Coronary artery (tissue), 2 donors: ENCODE measurements at regions not wholly inside any gene's neighbourhood (a gene's known extent, or its start where the extent isn't known, plus 50 kb on each side); places are given as distances from the start of the nearest gene placed in this dataset.

Experiments used
- DNase-seq: peaks from one replicate; pipeline ENCODE4 v3.0.0-alpha.2; 2017; ENCODE audit warnings: low spot score
- H3K27ac ChIP-seq, 2 donors: fragments of 200-600 bp; sonication (generic); one replicate each; pipeline ENCODE4 v1.5.1; 2016 to 2019
- H3K4me3 ChIP-seq: fragments of 200-600 bp; sonication (generic); 2 replicates; pipeline ENCODE4 v1.5.1; 2016; ENCODE audit warnings: mild to moderate bottlenecking, moderate library complexity
- TF ChIP-seq, protein P1 (sequence below): fragments of 200-600 bp; sonication (generic); IDR thresholded peaks from one replicate; pipeline ENCODE4 v1.5.1; 2019; ENCODE audit warnings: antibody characterized with exemption

DNA sequence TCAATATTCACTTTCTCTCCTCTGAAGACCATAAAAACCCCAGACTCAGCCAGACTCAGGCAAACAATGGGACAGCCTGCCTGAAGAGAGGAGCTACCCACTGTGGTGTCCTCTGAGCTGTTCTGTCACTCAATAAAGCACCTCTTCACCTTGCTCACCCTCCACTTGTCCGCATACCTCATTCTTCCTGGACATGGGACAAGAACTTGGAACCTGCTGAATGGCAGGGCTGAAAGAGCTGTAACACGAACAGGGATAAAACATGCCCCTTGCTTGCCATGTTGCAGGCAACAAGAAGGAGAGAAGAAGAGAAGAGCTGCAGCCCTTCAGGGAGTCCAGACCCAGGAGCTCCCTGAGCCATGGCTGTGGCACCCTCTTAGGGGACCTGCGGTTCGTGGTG, 86.8 kb upstream of the SEMA6A start:
- no peak overlapping the region for H3K27ac ChIP-seq
- DNase-seq, result no peak
- TF ChIP-seq, protein P1, sequence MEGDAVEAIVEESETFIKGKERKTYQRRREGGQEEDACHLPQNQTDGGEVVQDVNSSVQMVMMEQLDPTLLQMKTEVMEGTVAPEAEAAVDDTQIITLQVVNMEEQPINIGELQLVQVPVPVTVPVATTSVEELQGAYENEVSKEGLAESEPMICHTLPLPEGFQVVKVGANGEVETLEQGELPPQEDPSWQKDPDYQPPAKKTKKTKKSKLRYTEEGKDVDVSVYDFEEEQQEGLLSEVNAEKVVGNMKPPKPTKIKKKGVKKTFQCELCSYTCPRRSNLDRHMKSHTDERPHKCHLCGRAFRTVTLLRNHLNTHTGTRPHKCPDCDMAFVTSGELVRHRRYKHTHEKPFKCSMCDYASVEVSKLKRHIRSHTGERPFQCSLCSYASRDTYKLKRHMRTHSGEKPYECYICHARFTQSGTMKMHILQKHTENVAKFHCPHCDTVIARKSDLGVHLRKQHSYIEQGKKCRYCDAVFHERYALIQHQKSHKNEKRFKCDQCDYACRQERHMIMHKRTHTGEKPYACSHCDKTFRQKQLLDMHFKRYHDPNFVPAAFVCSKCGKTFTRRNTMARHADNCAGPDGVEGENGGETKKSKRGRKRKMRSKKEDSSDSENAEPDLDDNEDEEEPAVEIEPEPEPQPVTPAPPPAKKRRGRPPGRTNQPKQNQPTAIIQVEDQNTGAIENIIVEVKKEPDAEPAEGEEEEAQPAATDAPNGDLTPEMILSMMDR, result no peak
- H3K4me3 ChIP-seq, result no peak overlapping the region

DNA sequence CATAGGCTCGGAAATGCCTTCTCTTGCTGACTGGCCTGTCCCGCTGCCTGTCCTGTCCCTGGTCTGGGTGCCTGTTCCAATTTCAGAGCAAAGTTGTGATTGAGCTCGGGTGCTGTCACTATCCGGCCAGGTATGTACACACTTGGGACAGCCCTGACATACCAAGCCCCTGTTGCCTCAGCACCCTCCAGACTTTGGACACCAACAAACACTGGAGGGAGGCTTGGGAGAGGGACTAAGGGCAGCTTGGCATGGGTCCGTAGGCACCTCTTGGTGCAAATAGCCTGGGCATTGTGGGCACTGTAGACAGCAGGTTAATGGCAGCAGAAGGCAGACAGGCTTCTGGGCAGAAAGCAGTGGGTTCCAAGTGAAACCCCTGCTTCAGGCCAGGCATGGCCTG, 86.3 kb upstream of the SEMA6A start:
- DNase-seq, result no peak
- no peak overlapping the region for H3K27ac ChIP-seq
- no peak overlapping the region for H3K4me3 ChIP-seq
- TF ChIP-seq, protein P1, result no peak

DNA sequence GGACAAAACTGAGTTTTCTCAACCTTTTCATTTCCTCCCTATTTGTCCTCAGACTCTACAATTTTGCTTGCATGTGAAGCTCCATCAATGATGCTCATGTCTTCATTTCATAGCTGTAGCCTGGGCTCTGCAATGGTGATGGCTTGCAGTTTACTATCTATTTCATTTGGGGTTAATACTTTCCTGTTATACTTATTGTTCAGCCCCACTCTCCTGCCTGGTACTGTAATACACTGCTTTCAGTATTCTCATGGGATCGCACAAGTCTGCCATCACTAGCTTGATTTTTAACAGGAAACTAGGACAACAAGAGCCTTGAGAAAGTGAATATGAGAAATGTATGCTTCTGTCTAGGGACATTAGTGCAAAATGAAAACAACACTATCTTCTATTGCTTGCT, 84.2 kb upstream of the SEMA6A start:
- TF ChIP-seq, protein P1, result no peak

DNA sequence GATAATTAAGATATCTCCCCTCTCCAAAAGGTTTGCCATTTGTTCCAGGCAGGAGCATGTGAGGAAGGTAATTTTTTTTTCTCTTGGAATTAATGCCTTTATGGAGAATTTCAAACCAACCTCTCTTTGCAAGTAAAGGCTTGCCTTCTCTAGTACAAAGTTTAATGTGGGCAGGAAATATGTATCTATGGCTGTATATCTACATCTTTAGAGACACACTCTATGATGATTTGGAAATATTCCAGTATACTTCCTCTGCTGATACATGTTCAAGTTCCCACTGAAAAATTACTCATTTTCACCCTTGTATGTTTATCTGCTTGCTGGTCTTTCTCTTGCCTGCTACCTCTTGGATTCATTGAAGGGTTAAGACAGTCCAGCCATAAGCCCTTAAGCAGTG, 83.5 kb upstream of the SEMA6A start:
- Histone ChIP-seq H3K27ac (no peak overlapping the region), H3K4me3 (no peak overlapping the region)
- no peak for DNase-seq
- TF ChIP-seq, protein P1, result no peak

More for the DNA sequence above, 84.2 kb upstream of the SEMA6A start:
- DNase-seq, result no peak
- no peak overlapping the region for H3K27ac ChIP-seq
- no peak overlapping the region for H3K4me3 ChIP-seq

DNA sequence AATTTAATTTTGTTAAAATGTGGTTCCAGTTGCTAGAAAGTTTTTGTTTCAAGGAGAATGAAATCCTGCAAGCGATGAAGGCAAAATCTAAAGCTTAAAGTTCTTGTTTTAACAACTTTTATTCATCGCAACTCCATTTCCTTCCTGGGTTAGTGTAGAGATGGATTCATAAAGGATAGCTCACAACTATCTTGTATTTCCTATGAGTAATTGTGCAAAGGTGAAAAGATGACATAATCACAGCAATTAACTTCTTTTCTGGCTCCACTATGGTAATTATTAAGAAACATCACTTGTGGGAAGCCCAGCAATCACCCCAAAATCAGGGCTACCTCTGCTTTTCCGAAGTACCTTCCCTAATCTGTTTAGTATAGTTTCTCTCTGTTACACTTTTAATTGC, 80.8 kb upstream of the SEMA6A start:
- Histone ChIP-seq H3K4me3 (no peak overlapping the region), H3K27ac (no peak overlapping the region)
- TF ChIP-seq, protein P1, result no peak
- DNase-seq, result no peak

DNA sequence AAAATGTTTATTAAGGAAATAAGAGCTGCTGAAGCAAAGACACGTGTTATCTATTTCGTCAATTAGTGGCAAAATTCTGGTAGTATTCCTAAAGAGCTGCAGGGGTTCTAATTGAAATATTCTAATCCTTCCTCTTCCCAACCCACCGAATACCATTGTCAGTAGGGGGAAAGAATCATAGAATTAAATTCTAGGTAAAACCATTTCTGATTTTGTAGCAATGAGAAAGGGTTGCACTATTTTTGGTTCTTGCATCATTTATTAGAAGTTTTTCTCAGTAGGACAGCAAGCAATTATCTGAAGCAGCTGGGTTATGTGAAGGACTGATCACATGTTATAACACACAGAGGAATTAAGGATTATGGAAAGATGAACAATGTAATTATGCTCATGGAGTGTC, 80.3 kb upstream of the SEMA6A start:
- no peak overlapping the region for H3K4me3 ChIP-seq
- no peak overlapping the region for H3K27ac ChIP-seq
- no peak for DNase-seq
- TF ChIP-seq, protein P1, result no peak

DNA sequence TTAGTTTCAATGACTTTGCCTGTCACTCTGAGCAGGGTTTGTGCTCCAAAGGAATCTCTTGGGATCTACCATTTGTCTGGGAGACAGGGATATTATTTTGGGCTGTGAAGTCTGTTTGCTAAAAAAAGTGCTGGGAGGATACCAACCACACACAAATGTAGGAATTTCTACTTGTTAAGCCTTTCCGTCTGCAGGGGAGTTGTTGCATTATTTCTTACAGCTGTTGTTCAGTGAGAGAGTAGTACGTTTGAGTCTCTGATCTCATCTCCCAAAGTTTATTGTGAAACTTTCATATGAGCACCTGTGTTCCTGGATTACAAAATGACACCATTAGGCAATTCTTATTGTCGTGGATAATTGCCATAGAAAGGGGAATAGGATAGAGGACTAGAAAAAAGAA, 78.3 kb upstream of the SEMA6A start:
- TF ChIP-seq, protein P1, result no peak
- Histone ChIP-seq H3K27ac (no peak overlapping the region), H3K4me3 (no peak overlapping the region)
- no peak for DNase-seq
